Right forelimb (tissue), 1 donor: ENCODE measurements at regions not wholly inside any gene's neighbourhood (a gene's known extent, or its start where the extent isn't known, plus 50 kb on each side); places are given as distances from the start of the nearest gene placed in this dataset.
A peak's percentile ranks its signal among the peaks of the same experiment; 100 is the strongest.
"Not testable (repeated sequence)": the region's sequence is repeated elsewhere in the genome, so short reads cannot be mapped to it uniquely, and the experiment has no call there.

Source experiments
- DNase-seq: peaks from one replicate; pipeline ENCODE4 v3.0.0-alpha.2; 2018

- DNase-seq, result no peak
These were observed 205.3 kb upstream of the CLNK start for GRCh38 chr4:10889819-10890218.

DNA sequence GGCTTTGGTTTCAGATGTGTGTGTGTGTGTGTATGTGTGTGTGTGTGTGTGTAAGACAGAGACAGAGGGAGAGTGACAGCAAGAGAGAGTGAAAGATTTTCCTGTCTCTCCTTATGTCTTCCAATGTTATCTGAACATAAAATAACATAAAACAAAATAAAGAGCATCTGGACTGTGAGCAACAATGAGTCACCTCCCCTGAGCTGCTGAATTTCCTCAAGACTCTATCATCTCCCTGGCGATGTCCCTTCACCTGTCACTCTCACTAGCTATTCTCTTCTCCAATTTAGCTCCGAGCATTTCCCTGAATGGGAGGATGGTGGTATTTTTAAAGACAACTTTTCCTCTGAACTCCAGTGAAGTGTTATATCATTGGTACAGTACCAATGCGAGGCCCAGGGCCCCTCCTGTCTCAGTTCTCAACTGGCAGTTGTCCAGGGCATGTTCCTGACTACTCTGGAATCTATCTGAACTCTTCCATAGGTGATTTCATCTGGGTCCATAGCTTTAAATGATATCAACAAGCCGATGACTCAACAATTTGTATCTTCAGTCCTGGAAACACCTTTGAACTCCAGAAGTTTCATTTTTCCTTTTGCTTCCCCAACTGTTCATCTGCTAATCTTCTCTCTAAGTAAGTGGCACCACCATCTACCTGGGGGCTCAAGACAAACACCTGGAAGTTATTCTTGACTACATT, 195.0 kb upstream of the CLNK start:
- DNase-seq, result no peak

- no peak for DNase-seq
These were observed 194.3 kb upstream of the CLNK start for GRCh38 chr4:10878861-10879260.

DNA sequence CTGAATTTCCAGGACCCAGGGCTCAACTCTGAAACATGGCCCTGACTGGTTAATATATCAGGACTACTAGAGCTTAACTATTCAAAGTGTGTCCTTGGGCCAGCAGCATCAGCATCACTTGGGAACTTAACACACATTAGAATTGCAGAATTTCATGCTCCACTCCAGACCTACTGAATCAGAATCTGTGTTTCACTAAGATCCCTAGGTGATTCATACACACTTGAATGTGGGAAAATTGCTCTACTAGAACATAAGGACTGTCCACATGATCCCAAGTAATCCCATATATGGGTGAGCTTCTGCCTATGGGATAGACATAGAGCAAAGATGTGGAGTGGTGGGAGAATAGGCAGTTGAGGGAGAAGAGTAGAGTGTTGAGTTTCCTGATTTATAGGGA, 192.5 kb upstream of the CLNK start:
- no peak for DNase-seq

GRCh38 chr4:10875144-10875799, 190.7 kb upstream of the CLNK start:
- DNase-seq, result no peak

GRCh38 chr4:10873809-10874208, 189.2 kb upstream of the CLNK start:
- DNase-seq, result no peak

DNA sequence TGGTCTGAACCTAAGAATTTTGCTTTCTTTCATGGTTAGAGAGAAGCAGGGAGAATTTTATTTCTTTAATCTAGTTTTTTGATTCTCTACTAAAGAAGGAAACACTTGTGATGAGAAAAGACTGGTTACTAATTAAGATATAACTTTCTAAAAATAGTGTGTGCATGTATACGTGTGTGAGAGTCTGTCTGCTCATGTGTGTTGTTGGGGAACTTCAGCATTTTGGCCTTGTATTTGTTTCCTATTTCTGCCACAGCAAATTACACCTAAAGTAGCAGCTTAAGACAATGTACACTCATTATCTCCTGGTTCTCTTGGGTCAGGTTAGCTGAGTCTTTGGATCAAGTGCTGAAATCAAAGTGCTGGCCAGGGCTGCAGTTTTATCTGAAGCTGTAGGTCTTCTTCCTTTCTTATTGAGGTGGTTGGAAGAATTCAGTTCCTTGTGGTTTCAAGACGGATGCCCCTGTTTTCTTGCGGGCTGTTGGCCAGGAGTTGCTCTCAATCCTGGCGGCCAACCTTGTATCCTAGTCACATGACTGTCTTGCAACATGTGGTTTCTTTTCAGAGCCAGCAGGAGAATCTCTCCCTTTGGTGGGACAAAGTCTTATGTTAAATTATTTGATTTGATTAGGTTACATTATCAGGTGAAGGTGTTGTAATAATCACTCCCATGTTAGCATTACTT, 188.4 kb upstream of the CLNK start:
- no peak for DNase-seq

- no peak for DNase-seq
These were observed 182.1 kb upstream of the CLNK start for GRCh38 chr4:10866666-10867065.

- DNase-seq, result no peak
These were observed 176.5 kb upstream of the CLNK start for GRCh38 chr4:10861036-10861435.

DNA sequence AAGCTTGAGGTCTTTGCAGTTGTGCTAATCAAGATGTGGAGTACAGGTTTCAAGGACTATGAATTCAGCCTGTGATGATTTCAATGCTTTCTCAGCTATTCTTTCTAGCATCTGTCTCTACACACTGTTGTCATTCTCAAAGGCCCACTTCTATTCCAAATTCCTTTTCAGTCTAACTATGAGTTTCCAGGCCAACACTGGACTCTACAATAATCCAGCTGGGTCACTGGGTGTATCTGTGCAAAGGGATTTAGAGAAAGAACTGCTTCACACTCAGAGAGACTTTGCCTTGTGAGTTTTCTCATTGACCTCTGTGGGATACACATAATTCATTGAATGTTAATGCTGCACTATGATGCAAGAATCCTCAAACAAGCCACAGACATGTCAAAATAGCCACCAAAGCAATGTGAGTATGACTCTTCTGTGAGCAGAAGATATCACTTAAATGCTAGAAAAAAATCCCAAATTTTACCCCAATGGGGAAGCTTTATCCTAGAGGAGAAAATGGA, 171.8 kb upstream of the CLNK start:
- DNase-seq, result no peak

GRCh38 chr4:10853196-10853595, 168.6 kb upstream of the CLNK start:
- no peak for DNase-seq

DNA sequence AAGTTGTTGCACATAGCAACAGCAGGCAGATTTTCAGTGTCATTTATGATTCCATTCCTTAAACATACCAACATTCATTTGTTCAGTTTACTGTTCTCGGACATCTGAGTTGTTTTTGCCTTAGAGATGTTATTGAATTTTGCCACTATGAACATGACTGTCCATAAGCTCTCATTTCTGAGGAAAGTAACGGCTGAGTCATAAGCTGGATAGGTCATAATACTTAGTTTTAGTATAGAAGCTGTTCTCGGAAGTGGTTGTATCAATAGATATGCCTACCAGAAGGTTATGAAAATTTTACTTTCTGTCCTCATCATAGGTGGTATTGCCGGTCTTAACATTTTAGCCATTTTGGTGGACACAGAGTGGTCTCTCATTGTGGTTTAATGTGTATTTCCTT, 157.1 kb upstream of the CLNK start:
- DNase-seq, result no peak

DNA sequence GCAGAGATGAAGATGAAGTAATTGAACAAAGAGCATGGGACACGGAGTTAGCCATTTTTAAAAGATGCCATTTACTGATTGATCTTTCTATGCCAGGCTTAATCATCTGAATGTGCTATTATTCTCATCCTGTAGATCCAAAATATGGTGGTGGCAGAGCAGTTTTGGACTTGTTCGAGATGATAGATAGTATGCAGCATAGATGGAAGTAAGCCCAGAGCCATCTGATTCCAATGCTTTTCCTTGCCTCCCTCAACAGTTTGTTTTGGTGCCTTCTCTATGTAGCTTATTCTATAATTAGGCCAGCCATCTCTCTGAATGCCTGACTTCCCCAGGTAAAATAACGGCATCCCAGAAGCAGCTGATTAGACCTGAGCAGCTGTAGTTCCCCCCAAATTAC, 152.6 kb upstream of the CLNK start:
- no peak for DNase-seq

GRCh38 chr4:10832806-10833628, 148.4 kb upstream of the CLNK start:
- DNase-seq, result no peak

DNA sequence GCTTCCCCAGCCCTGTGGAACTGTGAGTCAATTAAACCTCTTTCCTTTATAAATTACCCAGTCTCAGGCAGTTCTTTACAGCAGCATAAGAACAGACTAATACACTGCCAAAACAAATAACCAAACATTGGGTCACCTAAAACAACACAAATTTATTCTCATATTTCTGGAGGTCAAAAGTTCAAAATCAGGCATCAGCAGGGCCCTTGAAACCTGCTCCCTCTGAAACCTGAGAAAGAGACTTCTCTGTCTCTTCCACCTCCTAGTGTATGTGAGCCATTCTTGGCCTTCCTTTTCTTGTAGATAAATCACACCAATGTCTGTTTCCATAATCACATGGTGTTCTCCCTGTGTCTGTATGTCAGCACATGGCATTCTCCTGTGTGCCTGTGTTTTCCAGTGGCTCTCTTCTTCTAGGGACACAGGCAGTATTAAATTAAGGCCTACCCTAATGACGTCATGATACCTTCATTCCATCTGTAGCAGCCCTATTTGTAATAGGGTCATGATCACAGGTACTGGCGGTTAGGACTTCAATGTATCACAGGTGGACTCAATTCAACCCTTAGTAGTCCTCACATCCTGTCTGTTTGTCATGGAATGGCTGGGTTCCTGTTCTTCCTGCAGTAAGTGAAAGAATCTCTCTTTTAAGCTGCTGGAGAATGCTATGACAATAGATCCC, 147.3 kb upstream of the CLNK start:
- DNase-seq, result no peak

- not testable (repeated sequence) for DNase-seq
These were observed 144.5 kb upstream of the CLNK start for GRCh38 chr4:10828918-10829538.

- DNase-seq, result no peak
These were observed 137.3 kb upstream of the CLNK start for GRCh38 chr4:10821826-10822225.

DNA sequence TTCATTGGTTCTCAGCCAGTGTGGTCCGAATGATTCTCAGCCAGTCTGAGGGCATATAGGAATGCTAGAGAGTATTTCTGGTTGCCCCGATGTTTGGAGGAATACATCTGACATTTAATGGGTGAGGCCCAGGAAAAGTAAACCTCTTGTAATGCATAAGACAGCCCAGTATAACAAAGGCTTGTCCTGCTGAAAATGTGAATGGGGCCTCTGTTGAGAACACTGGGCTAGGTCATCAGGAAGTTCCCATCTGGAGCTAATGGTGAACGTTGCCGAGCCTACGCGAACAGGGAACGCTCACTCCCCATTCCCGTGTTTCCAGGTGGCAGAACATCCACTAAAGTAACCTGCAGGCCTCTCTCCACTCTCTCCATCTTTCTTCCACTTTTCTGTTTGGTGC, 132.0 kb upstream of the CLNK start:
- no peak for DNase-seq

GRCh38 chr4:10811991-10812390, 127.4 kb upstream of the CLNK start:
- DNase-seq, result no peak

DNA sequence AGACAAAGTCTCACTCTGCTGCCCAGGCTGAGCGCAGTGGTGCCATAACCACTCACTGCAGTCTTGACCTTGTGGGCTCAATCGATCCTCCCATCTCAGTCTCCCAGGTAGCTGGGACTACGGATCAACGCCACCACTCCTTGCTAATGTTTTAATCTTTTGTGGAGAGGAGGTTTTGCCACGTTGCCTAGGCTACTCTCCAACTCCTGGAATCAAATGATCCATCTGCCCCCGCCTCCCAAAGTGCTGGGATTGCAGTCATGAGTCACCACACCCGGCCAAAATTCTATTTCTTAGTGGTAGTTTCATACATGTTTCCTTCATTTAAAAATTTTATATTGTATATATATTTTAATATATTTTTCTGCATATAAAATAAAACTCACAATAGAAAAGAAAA, 125.8 kb upstream of the CLNK start:
- DNase-seq, result no peak

- DNase-seq, result no peak
These were observed 125.3 kb upstream of the CLNK start for GRCh38 chr4:10809905-10810304.

- DNase-seq, result peak; percentile 86
These were observed 124.0 kb upstream of the CLNK start for GRCh38 chr4:10808591-10808990.
